ENCODE measurements at regions not wholly inside any gene's neighbourhood (a gene's known extent, or its start where the extent isn't known, plus 50 kb on each side); places are given as distances from the start of the nearest gene placed in this dataset.

DNA sequence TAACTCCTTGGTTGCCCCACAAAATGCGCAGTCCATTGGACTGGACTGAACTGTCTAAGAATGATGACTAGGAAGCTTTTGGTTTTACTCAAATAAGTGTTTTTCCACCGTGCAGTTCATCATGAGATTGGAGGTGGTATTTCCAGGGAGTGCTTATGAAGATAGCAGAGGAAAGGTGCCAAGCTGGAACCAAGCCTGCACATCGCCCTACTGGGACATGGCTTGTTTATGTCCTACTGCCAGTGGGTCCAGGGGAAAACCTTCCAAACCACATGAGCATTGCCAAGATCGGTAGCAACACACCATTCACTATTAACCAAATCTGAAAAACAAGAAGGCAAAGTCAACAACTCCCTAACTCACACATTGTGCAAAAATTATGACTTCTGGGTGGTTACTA is 54.7 kb upstream of the DSCAM start:
- DNase-seq: no peak

DNA sequence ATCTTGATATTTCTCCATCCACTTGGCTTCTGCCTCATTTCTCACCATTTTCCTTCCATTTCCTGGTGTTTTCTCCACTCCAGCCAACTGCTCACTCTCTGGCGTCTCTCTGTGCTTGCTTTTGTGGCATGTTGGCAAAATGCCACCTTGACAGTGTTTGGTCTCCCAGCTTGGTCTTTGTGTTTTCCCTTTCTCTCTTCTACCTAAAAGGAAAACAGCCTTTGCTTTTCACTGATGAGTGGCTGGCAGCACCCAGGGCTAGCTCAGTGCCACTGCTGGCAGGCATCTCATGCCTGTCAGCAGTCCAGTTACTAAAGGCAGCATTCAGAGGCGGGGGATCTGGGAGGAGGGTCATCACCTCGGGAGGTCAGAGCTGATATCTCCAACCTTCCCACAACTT is 55.3 kb upstream of the DSCAM start:
- no peak for DNase-seq

DNA sequence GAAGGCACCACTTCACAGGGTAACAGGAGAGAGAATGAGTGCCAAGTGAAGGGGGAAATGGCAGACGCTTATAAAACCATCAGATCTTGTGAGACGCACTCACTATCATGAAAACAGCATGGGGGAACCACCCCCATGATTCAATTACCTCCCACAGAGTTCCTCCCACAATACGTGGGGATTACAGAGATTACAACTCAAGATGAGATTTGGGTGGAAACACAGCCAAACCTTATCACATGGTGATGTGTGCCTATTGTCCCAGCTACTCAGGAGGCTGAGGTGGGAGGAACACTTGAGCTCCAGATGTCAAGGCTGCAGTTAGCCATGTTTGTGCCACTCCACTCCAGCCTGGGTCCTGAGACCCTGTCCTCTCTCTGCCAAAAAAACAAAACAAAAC is 56.0 kb upstream of the DSCAM start:
- DNase-seq: no peak

DNA sequence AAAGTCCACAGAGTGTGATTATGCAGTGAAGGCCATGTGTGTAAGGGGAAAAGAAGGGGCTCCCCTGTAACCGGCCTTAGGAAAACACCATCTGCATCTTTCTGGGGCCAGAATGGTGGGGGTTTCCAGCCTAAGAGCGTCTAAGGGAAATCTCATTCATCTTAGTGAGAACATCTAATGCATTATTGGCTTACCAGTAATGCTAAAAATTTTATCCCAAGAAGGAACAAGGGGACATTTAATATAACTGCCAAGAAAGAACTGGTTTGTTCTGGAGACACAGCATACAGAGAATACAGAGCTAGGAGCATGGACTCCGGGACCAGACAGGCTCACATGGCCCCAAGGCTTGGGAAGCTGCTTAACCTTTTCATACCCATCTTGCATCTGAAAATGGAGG is 58.3 kb upstream of the DSCAM start:
- DNase-seq: no peak

DNA sequence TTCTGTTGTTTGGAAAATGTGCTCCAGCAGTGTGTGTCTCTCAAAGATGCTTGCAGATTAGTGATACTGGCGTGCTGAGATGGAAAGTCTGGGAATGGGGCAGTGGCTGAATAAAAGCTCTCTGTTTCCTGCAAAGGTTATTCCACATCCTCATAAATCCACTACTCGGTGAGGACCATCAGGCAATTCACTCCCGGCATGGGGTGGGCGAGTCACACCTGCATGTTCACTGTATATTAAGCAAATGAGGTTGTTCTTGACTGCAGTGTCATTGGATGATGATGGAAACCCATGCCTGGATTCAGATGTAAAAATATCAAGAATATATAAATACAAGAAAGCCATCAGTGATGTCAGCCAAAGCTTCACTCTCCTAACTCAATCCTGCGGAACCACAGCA is 65.4 kb upstream of the DSCAM start:
- no peak for DNase-seq

DNA sequence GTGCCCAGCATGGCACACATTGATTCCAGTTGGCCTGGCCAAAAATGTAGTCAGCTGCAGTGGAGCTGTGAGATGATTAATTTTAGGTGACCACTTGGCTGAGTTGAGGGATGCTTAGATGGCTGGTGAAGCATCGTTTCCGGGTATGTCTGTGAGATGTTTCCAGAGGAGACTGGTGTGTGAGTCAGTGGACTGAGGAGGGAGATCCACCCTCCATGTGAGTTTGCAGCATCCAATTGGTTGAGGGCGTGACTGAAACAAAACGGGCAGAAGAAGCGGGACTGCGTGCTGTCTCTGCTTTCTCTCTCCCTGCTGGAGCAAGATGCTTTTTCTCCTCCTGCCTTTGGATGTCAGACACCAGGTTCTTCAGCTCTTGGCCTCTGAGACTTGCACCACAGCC is 68.2 kb upstream of the DSCAM start:
- DNase-seq: no peak

DNA sequence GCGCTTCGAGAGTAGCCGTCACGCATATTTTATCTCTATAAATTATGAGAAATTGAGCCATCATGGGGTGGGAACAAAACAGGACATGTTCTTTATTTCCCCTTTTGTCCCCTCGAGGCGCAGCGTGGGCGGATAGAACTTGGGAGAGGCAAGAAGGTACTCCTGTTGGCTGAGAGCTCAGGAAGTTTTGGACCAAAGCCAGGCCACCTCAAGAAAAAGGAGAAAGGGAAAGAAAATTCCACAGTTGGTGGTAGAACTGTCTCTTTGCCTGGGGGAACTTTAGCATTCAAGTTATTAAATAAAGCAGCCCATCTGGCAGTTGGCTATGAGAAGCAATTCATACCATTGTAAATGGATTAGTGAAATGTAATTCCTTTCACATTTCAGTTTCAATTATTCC is 76.4 kb upstream of the DSCAM start:
- DNase-seq: no peak

DNA sequence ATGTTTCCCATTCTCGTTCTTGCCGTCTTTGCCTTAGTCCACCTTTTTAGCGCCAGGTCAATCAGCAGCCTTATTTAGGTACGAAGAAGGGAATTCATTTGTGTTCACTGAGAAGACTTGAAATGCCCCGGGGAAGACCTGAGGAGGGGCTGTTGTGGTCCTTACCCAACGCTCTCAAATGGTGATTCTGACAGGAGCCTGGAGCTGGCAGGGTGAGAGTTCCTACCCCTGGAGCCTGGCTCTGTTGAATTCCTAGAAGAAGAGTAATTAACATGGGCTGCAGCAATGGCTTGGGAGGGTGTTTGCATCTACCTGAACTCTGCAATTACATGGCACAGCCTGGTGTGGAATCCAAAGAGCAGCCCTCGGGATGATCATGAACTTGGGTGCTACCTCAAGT is 76.9 kb upstream of the DSCAM start:
- no peak for DNase-seq

DNA sequence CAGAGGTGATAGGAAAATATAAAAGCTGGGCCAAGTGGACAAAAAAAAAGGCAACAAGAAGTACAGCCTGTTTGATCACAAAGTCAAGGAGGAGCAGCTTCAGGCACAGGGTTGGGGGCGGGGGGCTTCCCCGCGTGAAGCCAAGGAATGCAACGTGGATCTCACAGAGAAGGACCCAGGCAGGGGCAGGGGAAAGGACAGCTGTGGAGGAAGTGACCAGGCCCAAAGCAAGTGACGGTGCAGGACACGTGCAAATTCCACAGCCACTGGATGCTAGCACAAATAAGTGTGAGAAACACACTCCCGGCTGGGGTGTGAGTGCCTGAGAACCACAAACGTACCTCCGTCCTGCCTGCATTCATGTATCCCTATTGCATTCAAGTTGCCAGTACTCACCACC is 77.7 kb upstream of the DSCAM start:
- no peak for DNase-seq

DNA sequence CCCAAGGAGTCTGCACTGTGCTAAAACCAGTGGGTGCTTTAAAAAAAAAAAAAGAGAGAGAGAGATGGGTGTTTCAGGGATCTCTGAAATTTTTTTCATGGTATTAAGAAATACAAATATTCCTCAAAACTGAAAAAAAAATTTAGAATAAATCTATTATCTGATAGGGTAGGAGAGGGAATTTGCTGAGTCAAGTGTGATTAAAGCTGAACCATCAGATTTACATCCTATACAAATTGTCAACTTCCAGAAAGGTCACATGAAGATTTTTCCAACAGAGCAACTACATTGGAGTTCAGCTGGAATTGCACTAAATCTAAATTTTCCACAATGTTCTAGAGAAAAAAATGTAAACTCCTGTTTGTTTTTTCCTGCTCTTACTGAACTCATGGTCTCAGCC is 79.3 kb upstream of the DSCAM start:
- DNase-seq: no peak

DNA sequence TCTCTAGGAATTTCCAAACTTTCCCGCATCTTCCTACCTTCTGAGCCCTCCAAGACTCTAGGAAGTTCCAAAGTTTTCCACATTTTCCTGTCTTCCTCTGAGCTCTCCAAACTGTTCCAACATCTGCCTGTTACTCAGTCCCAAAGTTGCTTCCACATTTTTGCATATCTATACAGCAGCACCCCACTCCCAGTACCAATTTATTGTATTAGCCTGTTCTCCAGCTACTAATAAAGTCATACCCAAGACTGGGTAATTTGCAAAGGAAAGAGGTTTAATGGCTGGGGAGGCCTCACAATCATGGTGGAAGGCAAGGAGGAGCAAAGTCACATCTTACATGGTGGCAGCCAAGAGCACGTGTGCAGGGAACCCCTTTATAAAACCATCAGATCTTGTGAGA is 82.9 kb upstream of the DSCAM start:
- no peak for DNase-seq

DNA sequence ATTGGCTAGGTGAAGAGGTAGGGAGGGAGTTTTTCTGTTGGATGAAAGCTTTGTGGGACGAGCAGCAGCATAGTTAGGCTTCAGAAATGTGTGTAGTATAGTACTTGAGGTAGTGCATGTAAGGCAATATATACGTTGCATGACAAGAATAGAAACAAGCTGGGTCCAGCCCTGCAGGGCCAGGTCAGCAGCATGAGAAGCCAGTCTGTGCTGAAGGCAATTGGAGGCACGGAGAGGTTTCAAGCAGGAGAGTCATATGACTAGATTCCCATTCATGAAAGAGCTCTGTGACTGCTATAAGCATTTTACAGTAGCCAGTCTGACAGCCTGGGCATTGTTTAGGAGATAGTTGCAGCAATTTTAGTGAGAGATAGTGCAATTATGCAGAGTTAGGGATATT is 84.2 kb upstream of the DSCAM start:
- DNase-seq: no peak

DNA sequence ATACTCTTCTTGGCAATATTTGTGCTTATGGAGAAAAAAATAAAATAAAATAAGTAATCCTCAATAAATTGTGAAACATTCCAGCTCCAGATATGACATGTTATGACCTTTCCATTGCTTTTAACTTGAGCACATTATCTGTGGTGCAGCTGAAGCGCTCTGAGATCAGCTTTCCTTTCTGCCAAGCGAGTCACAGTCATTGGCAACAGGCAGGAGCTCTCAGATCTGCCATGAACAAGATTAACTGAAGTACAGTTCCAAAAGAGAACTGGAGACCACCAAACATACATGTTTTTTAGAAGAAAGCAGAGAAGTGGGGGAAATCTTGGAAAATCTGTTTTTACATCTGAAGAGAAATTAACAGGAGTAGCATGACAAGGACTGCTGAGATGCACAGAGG is 89.2 kb upstream of the DSCAM start:
- no peak for DNase-seq

DNA sequence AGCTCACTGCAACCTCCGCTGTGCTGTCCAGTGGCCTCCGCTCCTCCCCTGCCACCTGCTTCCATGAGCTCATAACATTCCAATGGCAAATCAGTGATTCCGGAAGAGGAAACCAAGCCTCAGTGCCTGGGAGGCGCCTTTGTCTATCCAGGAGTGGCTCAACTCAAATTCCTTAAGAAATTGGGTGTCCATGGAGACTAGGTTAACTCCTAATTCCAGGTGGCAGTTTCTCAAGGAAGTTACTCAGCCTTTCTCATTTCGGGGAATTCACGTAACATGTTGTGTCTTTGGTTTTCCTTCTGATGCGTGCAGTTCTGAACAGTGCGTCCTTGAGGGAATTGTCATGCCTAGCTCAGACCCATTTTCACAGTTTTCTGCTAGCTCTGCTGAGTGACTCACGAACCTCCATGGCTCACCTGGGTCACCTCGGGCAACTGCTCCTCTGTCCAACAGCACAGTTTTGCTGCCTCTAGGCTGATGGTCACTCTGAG is 89.9 kb upstream of the DSCAM start:
- no peak for DNase-seq

DNA sequence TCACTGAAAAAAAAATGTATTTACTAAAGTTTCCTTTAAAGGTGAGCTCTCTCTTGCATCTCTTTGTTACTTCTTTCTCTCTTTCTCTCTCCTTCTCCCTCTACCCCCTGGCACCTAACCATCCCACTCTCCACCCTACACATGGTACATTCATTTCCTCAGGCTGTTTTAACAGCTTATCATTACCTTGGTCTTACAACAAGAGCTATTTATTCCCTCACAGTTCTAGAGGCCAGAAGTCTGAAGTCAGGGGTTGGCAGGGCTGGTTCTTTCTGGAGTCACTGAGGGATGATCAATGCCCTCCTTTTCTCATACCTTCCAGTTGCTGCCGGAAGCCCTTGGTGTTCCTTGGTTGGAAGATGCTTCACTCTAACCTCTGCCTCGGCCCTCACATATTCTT is 91.1 kb upstream of the DSCAM start:
- DNase-seq: no peak

DNA sequence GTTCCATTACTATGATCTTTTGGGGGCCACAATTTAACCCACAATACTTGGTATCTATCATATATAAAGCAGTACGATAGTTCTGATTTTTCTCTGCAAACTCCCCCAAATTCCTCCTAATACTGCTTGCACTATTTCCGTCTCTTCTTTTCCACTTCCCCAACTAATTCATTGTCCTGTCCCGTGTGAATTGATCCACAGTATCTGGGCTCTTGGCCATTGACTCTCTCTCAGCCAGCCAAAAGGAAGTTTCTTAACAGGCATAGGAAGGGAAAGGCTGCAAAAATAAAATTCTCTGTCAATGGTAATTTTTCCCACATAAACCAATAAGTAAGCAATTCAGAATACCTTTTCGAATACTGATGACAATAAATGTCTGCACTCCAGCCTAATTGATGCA is 91.7 kb upstream of the DSCAM start:
- DNase-seq: no peak

DNA sequence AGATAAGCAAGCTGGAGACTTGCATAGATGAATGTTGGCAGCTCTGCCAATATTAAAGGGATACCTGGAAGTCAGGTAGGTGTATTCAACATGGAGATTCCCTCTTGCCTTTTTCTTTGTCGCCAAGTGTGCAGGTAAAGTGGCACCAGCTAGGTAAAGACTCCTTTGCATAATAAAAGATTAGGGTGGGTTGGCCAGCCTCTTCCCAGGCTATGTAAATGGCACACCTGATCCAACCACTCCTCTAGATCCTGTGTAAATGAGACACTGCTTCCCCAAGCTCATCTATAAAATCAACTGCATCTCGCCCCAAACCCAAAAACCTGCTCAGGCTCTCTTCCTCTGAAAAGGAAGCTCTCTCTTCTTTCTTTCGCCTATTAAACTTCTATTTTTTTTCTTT is 100.8 kb upstream of the DSCAM start:
- no peak for DNase-seq

DNA sequence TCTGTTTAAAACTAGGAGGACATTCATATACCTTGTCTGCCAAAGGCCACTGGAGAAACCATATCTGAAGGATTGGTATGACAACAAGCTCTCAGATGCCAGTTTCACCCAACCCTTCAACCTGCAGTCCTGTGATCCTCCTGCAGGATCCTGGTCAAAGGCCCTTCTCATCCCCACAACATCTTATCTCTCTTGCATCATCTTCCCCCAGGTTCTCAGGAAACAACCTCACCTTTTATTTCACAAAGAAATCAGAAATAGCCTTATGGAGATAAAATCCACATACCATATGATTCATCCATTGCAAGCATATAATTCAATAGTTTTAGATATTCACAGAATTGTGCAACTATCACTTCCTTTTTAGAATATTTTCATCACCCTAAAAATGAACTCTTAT is 104.0 kb upstream of the DSCAM start:
- no peak for DNase-seq

DNA sequence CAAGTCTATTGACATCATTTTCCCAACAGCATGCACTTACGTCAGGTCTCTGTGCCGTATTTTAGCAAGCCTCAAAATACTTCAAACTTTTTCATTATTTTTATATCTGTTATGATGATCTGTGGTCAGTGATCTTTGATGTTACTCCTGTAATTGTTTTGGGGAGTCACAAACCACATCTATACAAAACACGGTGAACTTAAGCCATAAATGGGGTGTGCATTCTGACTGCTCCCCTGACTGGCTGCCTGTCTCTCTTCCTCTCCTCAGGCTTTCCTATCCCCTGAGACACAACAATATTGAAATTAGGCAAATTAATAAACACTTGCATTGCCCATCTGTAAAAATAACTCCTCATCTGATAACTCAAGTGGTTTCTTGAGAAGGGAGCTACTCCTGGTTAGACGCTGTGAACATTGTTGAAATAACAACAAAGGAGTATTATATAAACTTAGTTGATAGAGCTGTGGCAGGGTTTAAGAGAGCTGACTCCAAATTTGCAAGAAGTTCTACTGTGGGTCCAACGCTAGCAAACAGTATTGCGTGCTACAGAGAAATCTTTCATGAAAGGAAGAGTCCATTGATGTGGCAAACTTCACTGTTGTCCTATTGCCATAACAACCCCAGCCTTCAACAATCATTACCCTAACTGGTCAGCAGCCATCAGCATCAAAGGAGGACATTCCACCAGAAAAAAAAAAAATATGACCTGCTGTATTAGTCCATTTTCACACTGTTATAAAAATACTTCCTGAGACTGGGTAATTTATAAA is 105.8 kb upstream of the DSCAM start:
- DNase-seq: no peak

DNA sequence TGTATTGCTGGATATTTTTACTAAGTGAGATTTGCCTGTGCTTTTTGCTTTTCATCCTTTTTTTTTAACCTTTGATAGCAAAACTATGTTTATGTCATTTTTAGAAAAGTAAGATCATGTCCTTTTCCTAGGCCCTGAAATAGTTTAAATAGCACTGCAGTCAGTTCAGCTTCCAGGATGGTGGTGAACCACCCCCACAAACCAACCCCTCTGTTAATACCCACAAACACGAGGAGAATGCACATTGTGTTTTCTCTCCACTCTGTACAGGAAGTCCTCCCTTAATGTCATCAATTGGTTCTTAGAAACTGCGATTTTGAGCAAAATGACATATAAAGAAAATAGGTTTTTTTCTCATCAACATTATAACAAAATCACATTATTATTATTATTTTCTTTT is 117.7 kb upstream of the DSCAM start:
- DNase-seq: no peak

DNA sequence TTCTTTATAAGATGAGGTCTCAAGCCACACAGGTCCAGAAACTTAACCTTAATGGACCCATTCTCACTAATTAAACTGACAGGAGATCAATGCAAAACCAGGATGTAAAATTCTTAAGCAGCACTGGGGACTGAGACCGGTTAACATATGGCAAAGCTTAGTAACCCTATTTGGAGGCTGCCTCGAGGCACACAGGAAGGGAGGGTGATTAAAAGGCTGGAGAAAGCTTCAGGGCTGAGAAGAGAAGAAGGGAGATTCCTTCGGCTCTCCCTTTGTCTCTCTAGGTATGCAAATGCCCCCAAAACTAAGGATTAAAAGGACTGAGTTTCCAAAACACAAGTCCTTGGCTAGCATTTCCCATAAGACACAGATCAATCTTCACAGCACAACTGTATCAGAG is 120.8 kb upstream of the DSCAM start:
- DNase-seq: no peak

DNA sequence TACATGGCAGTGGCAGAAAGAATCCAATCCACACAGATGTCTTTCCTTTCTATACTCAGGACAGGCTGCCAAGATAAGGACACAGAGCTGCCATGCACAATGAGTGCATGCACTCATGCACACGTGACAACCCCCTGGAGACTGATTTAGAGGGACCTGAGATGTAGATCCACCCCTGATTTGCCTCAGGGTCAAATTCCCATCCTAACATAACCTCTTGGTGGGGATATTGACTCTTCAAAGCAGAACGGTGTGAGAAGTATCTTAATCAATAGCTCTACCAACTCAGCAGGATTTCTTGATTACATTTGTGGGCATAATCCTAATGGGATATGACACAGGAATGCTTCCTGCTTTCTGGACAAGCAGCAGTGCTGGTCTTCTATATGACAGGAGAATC is 125.2 kb upstream of the DSCAM start:
- DNase-seq: no peak

DNA sequence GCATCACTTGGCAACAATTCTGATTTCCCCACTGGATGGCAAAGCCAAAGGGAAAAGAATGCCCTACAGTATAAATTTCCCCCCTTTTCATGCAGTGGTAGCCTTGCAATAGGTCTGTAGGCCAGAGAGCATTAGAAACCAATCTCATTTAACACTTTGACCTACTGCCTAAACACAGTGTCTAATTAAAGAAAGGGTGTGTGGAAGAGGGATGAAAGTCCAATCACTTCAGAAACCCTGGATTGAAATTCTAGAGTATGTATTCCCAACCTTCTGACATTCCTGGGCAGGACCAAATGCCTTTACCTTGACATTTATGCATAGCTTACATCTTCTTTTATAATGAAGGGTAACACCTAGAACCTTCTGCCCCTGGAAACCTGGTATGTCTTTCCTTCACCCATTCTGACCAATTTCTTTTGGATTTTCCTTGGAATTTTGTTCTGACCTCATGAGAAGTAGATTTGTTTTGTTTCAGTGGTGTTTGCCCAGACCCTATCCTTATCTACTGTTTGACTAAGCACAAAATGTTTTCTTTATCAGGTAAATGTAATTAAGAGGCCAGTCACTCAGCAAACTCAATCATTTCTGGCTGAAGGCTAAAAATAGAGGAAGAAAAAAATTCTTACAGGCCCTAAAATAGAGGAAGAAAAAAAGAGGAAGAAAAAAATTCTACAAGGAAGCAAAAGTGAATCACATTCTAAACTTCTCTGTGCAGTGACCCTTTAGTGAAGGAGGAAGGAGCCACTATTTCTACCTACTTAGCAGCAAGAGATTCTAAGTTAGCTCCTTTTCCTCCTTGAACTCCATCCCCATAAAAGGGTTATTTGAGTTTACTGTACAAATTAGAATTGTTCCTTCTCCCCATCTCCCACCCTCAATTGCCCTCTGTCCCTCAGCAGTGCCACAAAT is 129.5 kb upstream of the DSCAM start:
- no peak for DNase-seq

DNA sequence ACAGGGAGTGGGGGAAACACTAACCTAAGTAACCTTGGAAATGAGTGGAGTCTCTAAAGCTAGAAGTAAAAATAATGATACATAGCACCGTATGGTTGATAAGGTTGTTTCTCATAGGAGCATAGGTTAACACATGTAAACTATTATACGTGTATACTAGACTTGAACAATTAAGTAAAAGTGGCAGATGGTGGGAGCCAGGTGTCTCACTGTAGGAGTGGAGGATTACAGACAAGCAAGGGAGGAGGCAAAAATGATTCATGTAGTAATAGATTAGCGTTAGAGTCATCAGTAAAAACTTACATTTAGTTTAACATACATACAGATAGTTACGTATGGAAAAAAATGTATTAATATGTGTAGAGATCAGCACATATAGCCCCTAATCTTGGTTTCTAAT is 138.4 kb upstream of the DSCAM start:
- DNase-seq: no peak
